ENCODE measurements at regions not wholly inside any gene's neighbourhood (a gene's known extent, or its start where the extent isn't known, plus 50 kb on each side); places are given as distances from the start of the nearest gene placed in this dataset.

GRCh38 chr5:156232251-156232869 lies 94.6 kb upstream of the SGCD start:
- DNase-seq, result no peak

GRCh38 chr5:156237361-156237760 lies 89.6 kb upstream of the SGCD start:
- DNase-seq, result no peak

GRCh38 chr5:156239800-156240199 lies 87.2 kb upstream of the SGCD start:
- no peak for DNase-seq

- no peak for DNase-seq
These were observed 86.5 kb upstream of the SGCD start for GRCh38 chr5:156240414-156240813.

GRCh38 chr5:156241266-156241665 lies 85.7 kb upstream of the SGCD start:
- no peak for DNase-seq

- DNase-seq, result no peak
These were observed 81.1 kb upstream of the SGCD start for GRCh38 chr5:156245895-156246294.

- no peak for DNase-seq
These were observed 75.9 kb upstream of the SGCD start for GRCh38 chr5:156251076-156251475.

GRCh38 chr5:156253130-156253529 lies 73.8 kb upstream of the SGCD start:
- DNase-seq, result no peak

- no peak for DNase-seq
These were observed 72.8 kb upstream of the SGCD start for GRCh38 chr5:156254196-156254595.

- no peak for DNase-seq
These were observed 70.3 kb upstream of the SGCD start for GRCh38 chr5:156256642-156257041.

- DNase-seq, result no peak
These were observed 68.0 kb upstream of the SGCD start for GRCh38 chr5:156258934-156259333.

- no peak for DNase-seq
These were observed 67.3 kb upstream of the SGCD start for GRCh38 chr5:156259618-156260017.

- no peak for DNase-seq
These were observed 65.6 kb upstream of the SGCD start for GRCh38 chr5:156261275-156261939.

GRCh38 chr5:156271569-156271968 lies 55.4 kb upstream of the SGCD start:
- DNase-seq, result no peak

GRCh38 chr5:156272139-156272538 lies 54.8 kb upstream of the SGCD start:
- no peak for DNase-seq

GRCh38 chr5:156273325-156273724 lies 53.6 kb upstream of the SGCD start:
- no peak for DNase-seq

GRCh38 chr5:156274453-156274852 lies 52.5 kb upstream of the SGCD start:
- no peak for DNase-seq
